HepG2 (cell line): ENCODE measurements at regions not wholly inside any gene's neighbourhood (a gene's known extent, or its start where the extent isn't known, plus 50 kb on each side); places are given as distances from the start of the nearest gene placed in this dataset.

Source experiments
- ATAC-seq: fragments of 200-7000 bp; cut with Tn5 transposase; 3 replicates; pipeline ENCODE4 v1.9.1; 2020; ENCODE audit warnings: mild to moderate bottlenecking, moderate library complexity
- BruUV-seq: library from RNA; stranded (reverse); fragments of 400-500 nt; replicated peaks from 2 replicates; lab custom pipeline; 2021; lab: Mats Ljungman, UMichigan
- CTCF ChIA-PET: fragments of 300-600 bp; formaldehyde crosslinking; extraction: SDS; loops from one replicate; lab custom pipeline; 2021; ENCODE audit warnings: low total read pairs, inconsistent platforms, low intra/inter-chr PET ratio; lab: Yijun Ruan, JAX
- POLR2A ChIA-PET: fragments of 350-600 bp; sonication (Branson Sonifier 250); formaldehyde crosslinking; loops from one replicate; lab custom pipeline; 2020; ENCODE audit warnings: antibody characterized with exemption, inconsistent platforms; lab: Yijun Ruan, JAX
- DNase-seq: peaks from one replicate; pipeline ENCODE4 v3.0.0-alpha.2; 2015; ENCODE audit warnings: low spot score
- FAIRE-seq: peaks from 3 replicates; lab custom pipeline; 2011; peaks lifted over from hg19 to GRCh38; lab: Jason Lieb, UNC
- H2AFZ ChIP-seq: one replicate; pipeline ENCODE4 v1.6.1; 2011; ENCODE audit warnings: low read length, inconsistent platforms
- H3K27ac ChIP-seq: fragments of 300-600 bp; 3 replicates; pipeline ENCODE4 v1.8.0; 2011; ENCODE audit warnings: mixed run types, mild to moderate bottlenecking, mixed read lengths, low read length, inconsistent platforms; ENCODE audit not compliant: insufficient read depth; ENCODE audit errors: extremely low read length
- H3K27me3 ChIP-seq, 2 experiments: fragments of 200-600 bp in 1 of 2; 2 replicates in 1 of 2; 3 replicates in 1 of 2; pipeline versions ENCODE4 v1.6.0 to v1.8.0; 2011; ENCODE audit warnings: low read length in 2 of 2, mild to moderate bottlenecking in 2 of 2, moderate library complexity in 2 of 2, inconsistent platforms in 1 of 2; ENCODE audit not compliant: insufficient read depth in 2 of 2, control insufficient read depth in 1 of 2
- H3K36me3 ChIP-seq, 2 experiments: fragments of 200-600 bp in 1 of 2; replicated peaks in 1 of 2; 2 replicates in 1 of 2; 3 replicates in 1 of 2; pipeline versions ENCODE4 v1.5.1 to v1.8.0; 2011; ENCODE audit warnings: low read length in 2 of 2, inconsistent platforms in 1 of 2; ENCODE audit not compliant: insufficient read depth in 2 of 2, control insufficient read depth in 1 of 2
- H3K4me1 ChIP-seq: 2 replicates; pipeline ENCODE4 v1.5.1; 2012; ENCODE audit warnings: low read length, inconsistent platforms; ENCODE audit not compliant: insufficient read depth
- H3K4me2 ChIP-seq: 2 replicates; pipeline ENCODE4 v1.6.0; 2011; ENCODE audit warnings: low read depth, low read length, inconsistent platforms
- H3K4me3 ChIP-seq, 3 experiments: fragments of 200-600 bp in 1 of 3; sonication (generic), shearing (Covaris generic) in 1 of 3; replicated peaks in 1 of 3; 2 replicates each; pipeline ENCODE4 v1.5.1; 2011 to 2016; ENCODE audit warnings: low read length in 3 of 3, inconsistent platforms in 2 of 3, low read depth in 2 of 3, mild to moderate bottlenecking in 2 of 3, control low read depth in 1 of 3, mixed read lengths in 1 of 3; ENCODE audit not compliant: insufficient read depth in 1 of 3
- H3K79me2 ChIP-seq: one replicate; pipeline ENCODE4 v1.6.1; 2011; ENCODE audit warnings: low read length, inconsistent platforms; ENCODE audit not compliant: insufficient read depth
- H3K9ac ChIP-seq: 2 replicates; pipeline ENCODE4 v1.6.0; 2011; ENCODE audit warnings: mild to moderate bottlenecking, low read depth, low read length, inconsistent platforms; ENCODE audit not compliant: insufficient read depth
- H3K9me3 ChIP-seq: 2 replicates; pipeline ENCODE4 v1.5.1; 2012; ENCODE audit warnings: mild to moderate bottlenecking, low read length
- H4K20me1 ChIP-seq: 2 replicates; pipeline ENCODE4 v1.6.0; 2011; ENCODE audit warnings: inconsistent platforms, mild to moderate bottlenecking, low read length, moderate library complexity; ENCODE audit not compliant: insufficient read depth
- ARNT ChIP-seq: fragments of 450-650 bp; IDR thresholded peaks from 2 replicates; pipeline ENCODE4 v1.6.1; 2017
- FOXM1 ChIP-seq: sonication (generic); formaldehyde crosslinking; IDR thresholded peaks from 2 replicates; pipeline ENCODE4 v1.5.0; 2020; ENCODE audit warnings: missing genetic modification reagents
- PCBP1 ChIP-seq: fragments of 200-400 bp; formaldehyde crosslinking; IDR thresholded peaks from 2 replicates; pipeline ENCODE4 v1.6.1; 2017; ENCODE audit warnings: mild to moderate bottlenecking, low read depth, low read length, borderline replicate concordance
- ZNF20 ChIP-seq: sonication (generic); formaldehyde crosslinking; IDR thresholded peaks from 2 replicates; pipeline ENCODE4 v1.4.0; 2020; ENCODE audit warnings: mild to moderate bottlenecking, moderate library complexity, missing genetic modification reagents
- ZNF331 ChIP-seq: sonication (generic); formaldehyde crosslinking; IDR thresholded peaks from 2 replicates; pipeline ENCODE4 v1.4.0; 2020; ENCODE audit warnings: missing genetic modification reagents
- ZNF503 ChIP-seq: sonication (generic); formaldehyde crosslinking; IDR thresholded peaks from 2 replicates; pipeline ENCODE4 v1.4.0; 2020; ENCODE audit warnings: missing genetic modification reagents
- ZNF556 ChIP-seq: sonication (generic); formaldehyde crosslinking; IDR thresholded peaks from 2 replicates; pipeline ENCODE4 v1.4.0; 2020; ENCODE audit warnings: mild to moderate bottlenecking, missing genetic modification reagents, borderline replicate concordance
- ZNF616 ChIP-seq: sonication (generic); formaldehyde crosslinking; IDR thresholded peaks from 2 replicates; pipeline ENCODE4 v1.5.0; 2020; ENCODE audit warnings: low read depth, mild to moderate bottlenecking, missing genetic modification reagents
- ZNF747 ChIP-seq: sonication (generic); formaldehyde crosslinking; IDR thresholded peaks from 2 replicates; pipeline ENCODE4 v1.8.1; 2023; ENCODE audit warnings: missing genetic modification reagents, mild to moderate bottlenecking, borderline replicate concordance
- ZNF749 ChIP-seq: sonication (generic); formaldehyde crosslinking; IDR thresholded peaks from 2 replicates; pipeline ENCODE4 v1.8.0; 2022; ENCODE audit warnings: mild to moderate bottlenecking, missing genetic modification reagents, moderate library complexity, borderline replicate concordance
- ZNF775 ChIP-seq: sonication (generic); formaldehyde crosslinking; IDR thresholded peaks from 2 replicates; pipeline ENCODE4 v1.4.0; 2020; ENCODE audit warnings: missing genetic modification reagents, mild to moderate bottlenecking, moderate library complexity, borderline replicate concordance
- ZNF781 ChIP-seq: sonication (generic); formaldehyde crosslinking; IDR thresholded peaks from 2 replicates; pipeline ENCODE4 v1.5.1; 2020; ENCODE audit warnings: borderline replicate concordance, mild to moderate bottlenecking, missing genetic modification reagents; ENCODE audit errors: not compliant biosample characterization
- WGBS: methylation state at CpG from one replicate; pipeline ENCODE4 v1.1.6; 2017; ENCODE audit warnings: low lambda C conversion rate; 5-methylcytosine and 5-hydroxymethylcytosine counted together
- in situ Hi-C: cut with HindIII; loops from 2 replicates; pipeline ENCODE4 v1.10.0; 2017; ENCODE audit warnings: low pct_unique_long_range_greater_than_20kb; ENCODE audit not compliant: extremely low pct_ligation_motif_present
- intact Hi-C: fragments of 100-400 bp; cut with micrococcal nuclease; formaldehyde crosslinking; loops from one replicate; pipeline ENCODE4 v1.10.0; 2022; ENCODE audit not compliant: unreplicated experiment
- TF ChIP-seq, protein P1 (sequence below): sonication (generic); formaldehyde crosslinking; IDR thresholded peaks from 2 replicates; pipeline ENCODE4 v1.4.0; 2020; ENCODE audit warnings: missing genetic modification reagents, mild to moderate bottlenecking, borderline replicate concordance

- Histone ChIP-seq H3K4me3 (no peak overlapping the region), H3K4me1 (no peaks in the 10 kb centered on the region), H3K4me2 (no peak overlapping the region), H3K79me2 (no peaks in the 10 kb centered on the region), H2AFZ (no peak overlapping the region), H3K27me3 (no peaks in the 10 kb centered on the region)
- no peak for DNase-seq
- POLR2A ChIA-PET = no interaction called here
- intact Hi-C loops = no loop called here
- no TSS peak for BruUV-seq
- TF ChIP-seq PCBP1 = no peak
- no peak for TF ChIP-seq ZNF556 (CRISPR knock-in tag)
- TF ChIP-seq ZNF20 = no peak
- TF ChIP-seq ZNF331 (CRISPR knock-in tag) = no peak
- TF ChIP-seq ZNF747 (CRISPR knock-in tag) = no peak
- no peak for TF ChIP-seq ZNF749 (CRISPR knock-in tag)
- no peak for TF ChIP-seq ZNF781 (CRISPR knock-in tag)
- TF ChIP-seq ARNT = no peak
- no peak for TF ChIP-seq FOXM1
- TF ChIP-seq ZNF503 (CRISPR knock-in tag) = no peak
- TF ChIP-seq ZNF616 (CRISPR knock-in tag) = no peak
- TF ChIP-seq ZNF775 (CRISPR knock-in tag) = no peak
- TF ChIP-seq, protein P1, sequence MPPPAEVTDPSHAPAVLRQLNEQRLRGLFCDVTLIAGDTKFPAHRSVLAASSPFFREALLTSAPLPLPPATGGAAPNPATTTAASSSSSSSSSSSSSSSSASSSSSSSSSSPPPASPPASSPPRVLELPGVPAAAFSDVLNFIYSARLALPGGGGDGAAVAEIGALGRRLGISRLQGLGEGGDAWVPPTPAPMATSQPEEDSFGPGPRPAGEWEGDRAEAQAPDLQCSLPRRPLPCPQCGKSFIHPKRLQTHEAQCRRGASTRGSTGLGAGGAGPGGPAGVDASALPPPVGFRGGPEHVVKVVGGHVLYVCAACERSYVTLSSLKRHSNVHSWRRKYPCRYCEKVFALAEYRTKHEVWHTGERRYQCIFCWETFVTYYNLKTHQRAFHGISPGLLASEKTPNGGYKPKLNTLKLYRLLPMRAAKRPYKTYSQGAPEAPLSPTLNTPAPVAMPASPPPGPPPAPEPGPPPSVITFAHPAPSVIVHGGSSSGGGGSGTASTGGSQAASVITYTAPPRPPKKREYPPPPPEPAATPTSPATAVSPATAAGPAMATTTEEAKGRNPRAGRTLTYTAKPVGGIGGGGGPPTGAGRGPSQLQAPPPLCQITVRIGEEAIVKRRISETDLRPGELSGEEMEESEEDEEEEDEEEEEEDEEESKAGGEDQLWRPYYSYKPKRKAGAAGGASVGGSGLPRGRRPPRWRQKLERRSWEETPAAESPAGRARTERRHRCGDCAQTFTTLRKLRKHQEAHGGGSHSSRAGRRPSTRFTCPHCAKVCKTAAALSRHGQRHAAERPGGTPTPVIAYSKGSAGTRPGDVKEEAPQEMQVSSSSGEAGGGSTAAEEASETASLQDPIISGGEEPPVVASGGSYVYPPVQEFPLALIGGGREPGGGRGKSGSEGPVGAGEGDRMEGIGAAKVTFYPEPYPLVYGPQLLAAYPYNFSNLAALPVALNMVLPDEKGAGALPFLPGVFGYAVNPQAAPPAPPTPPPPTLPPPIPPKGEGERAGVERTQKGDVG (CRISPR knock-in tag) = no peak
- TF ChIP-seq, all 625 proteins: peak for 0
- Histone ChIP-seq H3K9me3 (peaks cover 45% of the 10 kb centered on the region), H4K20me1 (no peaks in the 10 kb centered on the region), H3K9ac (no peak overlapping the region), H3K36me3 (no peaks in the 10 kb centered on the region), H3K27ac (no peak overlapping the region)
- no peak for FAIRE-seq
- no peak for ATAC-seq
- CTCF ChIA-PET = no interaction called here
- 2% methylated on average over 2 of the region's 2 CpGs for WGBS
- in situ Hi-C loops = no loop called here
Measured at GRCh38 chr5:25618821-25619220, 974.0 kb upstream of the CDH10 start.
